NCI-H2081 treated with DMSO at 0.1 percent for 48 hours (cell line): ENCODE measurements at regions not wholly inside any gene's neighbourhood (a gene's known extent, or its start where the extent isn't known, plus 50 kb on each side); places are given as distances from the start of the nearest gene placed in this dataset.
"Not testable (repeated sequence)": the region's sequence is repeated elsewhere in the genome, so short reads cannot be mapped to it uniquely, and the experiment has no call there.

Source experiments
- DNase-seq: peaks from one replicate; lab custom pipeline; 2025; lab: John Stamatoyannopoulos, UW

- no peak for DNase-seq
Measured at GRCh38 chr4:116016201-116016600, 902.8 kb upstream of the NDST4 start.

GRCh38 chr4:116015549-116015948, 902.1 kb upstream of the NDST4 start:
- no peak for DNase-seq

GRCh38 chr4:116015062-116015461, 901.6 kb upstream of the NDST4 start:
- DNase-seq, result no peak

- no peak for DNase-seq
Measured at GRCh38 chr4:116010923-116011322, 897.5 kb upstream of the NDST4 start.

- DNase-seq, result no peak
Measured at GRCh38 chr4:116005806-116006088, 892.3 kb upstream of the NDST4 start.

GRCh38 chr4:116005037-116005805, 891.8 kb upstream of the NDST4 start:
- DNase-seq, result no peak

GRCh38 chr4:116001291-116001690, 887.9 kb upstream of the NDST4 start:
- DNase-seq, result no peak

- no peak for DNase-seq
Measured at GRCh38 chr4:115986573-115986972, 873.2 kb upstream of the NDST4 start.

- not testable (repeated sequence) for DNase-seq
Measured at GRCh38 chr4:115975421-115976001, 862.1 kb upstream of the NDST4 start.

- DNase-seq, result no peak
Measured at GRCh38 chr4:115973768-115974167, 860.3 kb upstream of the NDST4 start.

- no peak for DNase-seq
Measured at GRCh38 chr4:115972967-115973366, 859.5 kb upstream of the NDST4 start.

- no peak for DNase-seq
Measured at GRCh38 chr4:115970859-115971258, 857.4 kb upstream of the NDST4 start.

- DNase-seq, result no peak
Measured at GRCh38 chr4:115969756-115970155, 856.3 kb upstream of the NDST4 start.

- no peak for DNase-seq
Measured at GRCh38 chr4:115965588-115965987, 852.2 kb upstream of the NDST4 start.

GRCh38 chr4:115956054-115956796, 842.8 kb upstream of the NDST4 start:
- not testable (repeated sequence) for DNase-seq

- no peak for DNase-seq
Measured at GRCh38 chr4:115950806-115951205, 837.4 kb upstream of the NDST4 start.

- not testable (repeated sequence) for DNase-seq
Measured at GRCh38 chr4:115949974-115950743, 836.7 kb upstream of the NDST4 start.

- no peak for DNase-seq
Measured at GRCh38 chr4:115945026-115945425, 831.6 kb upstream of the NDST4 start.

- DNase-seq, result no peak
Measured at GRCh38 chr4:115944146-115944905, 830.9 kb upstream of the NDST4 start.

- no peak for DNase-seq
Measured at GRCh38 chr4:115938764-115939443, 825.5 kb upstream of the NDST4 start.

- DNase-seq, result no peak
Measured at GRCh38 chr4:115929373-115929772, 816.0 kb upstream of the NDST4 start.
